ENCODE measurements at regions not wholly inside any gene's neighbourhood (a gene's known extent, or its start where the extent isn't known, plus 50 kb on each side); places are given as distances from the start of the nearest gene placed in this dataset.

DNA sequence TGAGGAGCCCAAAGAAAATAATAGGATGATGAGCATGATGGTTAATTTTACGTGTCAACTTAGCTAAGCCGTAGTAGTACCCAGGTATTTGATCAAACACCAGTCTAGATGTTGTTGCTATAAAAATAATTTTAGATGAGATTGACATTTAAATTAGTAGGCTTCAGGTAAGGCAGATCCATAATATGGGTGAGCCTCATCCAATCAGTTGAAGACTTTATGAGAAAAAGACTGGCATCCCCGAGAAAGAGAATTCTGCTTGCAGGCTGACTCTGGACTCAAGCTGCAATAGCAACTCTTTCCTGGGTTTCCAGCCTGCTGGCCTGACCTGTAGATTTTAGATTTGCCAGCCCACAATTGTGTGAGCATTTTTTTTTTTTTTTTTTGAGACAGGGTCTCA, 192.8 kb upstream of the LNX1 start:
- ATAC-seq (no peak), DNase-seq (ENCODE audit: low read depth, low spot score) (no peak)
- no peaks in the 10 kb centered on the region for H3K36me3 ChIP-seq (ENCODE audit: control insufficient read depth, insufficient read depth, low read length)
- intact Hi-C loops (cut with micrococcal nuclease; ENCODE audit: unreplicated experiment), result no loop called here
- ChIA-PET CTCF (no interaction called here), POLR2A (no interaction called here)
- no peaks in the 10 kb centered on the region for H3K4me1 ChIP-seq (ENCODE audit: control insufficient read depth, insufficient read depth, low read length)
- no TSS peak for BruUV-seq (replicated peaks)
- no peaks in the 10 kb centered on the region for H3K27me3 ChIP-seq (ENCODE audit: control insufficient read depth, insufficient read depth, low read length)
- no peaks in the 10 kb centered on the region for H3K9me3 ChIP-seq (ENCODE audit: control insufficient read depth, insufficient read depth, low read depth, low read length)
- no peak overlapping the region for H3K27ac ChIP-seq (ENCODE audit: low read length)
- in situ Hi-C loops (cut with HindIII; ENCODE audit: low pct_unique_long_range_greater_than_20kb, low sequenced_read_pairs), result no loop called here
- H3K4me3 ChIP-seq (ENCODE audit: low read depth in 2 of 2, low read length in 2 of 2), result no peak overlapping the region
- TF ChIP-seq, protein P1, sequence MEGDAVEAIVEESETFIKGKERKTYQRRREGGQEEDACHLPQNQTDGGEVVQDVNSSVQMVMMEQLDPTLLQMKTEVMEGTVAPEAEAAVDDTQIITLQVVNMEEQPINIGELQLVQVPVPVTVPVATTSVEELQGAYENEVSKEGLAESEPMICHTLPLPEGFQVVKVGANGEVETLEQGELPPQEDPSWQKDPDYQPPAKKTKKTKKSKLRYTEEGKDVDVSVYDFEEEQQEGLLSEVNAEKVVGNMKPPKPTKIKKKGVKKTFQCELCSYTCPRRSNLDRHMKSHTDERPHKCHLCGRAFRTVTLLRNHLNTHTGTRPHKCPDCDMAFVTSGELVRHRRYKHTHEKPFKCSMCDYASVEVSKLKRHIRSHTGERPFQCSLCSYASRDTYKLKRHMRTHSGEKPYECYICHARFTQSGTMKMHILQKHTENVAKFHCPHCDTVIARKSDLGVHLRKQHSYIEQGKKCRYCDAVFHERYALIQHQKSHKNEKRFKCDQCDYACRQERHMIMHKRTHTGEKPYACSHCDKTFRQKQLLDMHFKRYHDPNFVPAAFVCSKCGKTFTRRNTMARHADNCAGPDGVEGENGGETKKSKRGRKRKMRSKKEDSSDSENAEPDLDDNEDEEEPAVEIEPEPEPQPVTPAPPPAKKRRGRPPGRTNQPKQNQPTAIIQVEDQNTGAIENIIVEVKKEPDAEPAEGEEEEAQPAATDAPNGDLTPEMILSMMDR (IDR thresholded peaks at IDR 0.05), result no peak

DNA sequence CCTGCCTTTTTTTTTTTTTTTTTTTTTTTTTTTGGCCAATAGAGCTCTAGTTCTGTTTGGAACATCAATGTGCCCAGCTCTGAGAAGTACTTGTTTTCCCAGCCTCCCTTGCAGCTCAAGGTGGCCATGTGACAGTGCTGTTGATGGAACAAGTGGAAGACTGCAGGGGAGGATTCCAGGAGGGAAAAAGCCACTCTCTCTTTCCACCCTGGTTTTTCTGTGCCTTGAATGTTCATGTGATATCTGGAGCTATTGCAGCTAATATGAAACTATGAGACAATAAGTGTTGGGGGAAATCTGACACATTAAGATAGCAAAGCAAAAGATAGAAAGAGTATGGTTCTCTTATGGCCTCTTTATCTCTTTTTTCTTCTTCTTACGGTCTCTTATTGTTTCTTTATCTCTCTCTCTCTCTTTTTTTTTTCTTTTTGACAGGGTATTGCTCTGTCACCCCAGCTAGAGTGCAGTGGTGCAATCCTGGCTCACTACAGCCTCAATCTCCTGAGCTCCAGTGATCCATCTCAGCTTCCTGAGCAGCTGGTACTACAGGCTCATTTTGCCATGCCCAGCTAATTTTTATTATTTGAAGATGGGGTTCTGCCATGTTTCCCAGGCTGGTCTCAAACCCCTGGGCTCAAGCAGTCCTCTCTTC, 192.0 kb upstream of the LNX1 start:
- Histone ChIP-seq H3K4me1 (ENCODE audit: control insufficient read depth, insufficient read depth, low read length) (no peaks in the 10 kb centered on the region), H3K27me3 (ENCODE audit: control insufficient read depth, insufficient read depth, low read length) (no peaks in the 10 kb centered on the region), H3K4me3 (ENCODE audit: low read depth in 2 of 2, low read length in 2 of 2) (no peak overlapping the region), H3K9me3 (ENCODE audit: control insufficient read depth, insufficient read depth, low read depth, low read length) (no peaks in the 10 kb centered on the region), H3K36me3 (ENCODE audit: control insufficient read depth, insufficient read depth, low read length) (no peaks in the 10 kb centered on the region), H3K27ac (ENCODE audit: low read length) (no peak overlapping the region)
- TF ChIP-seq, protein P2, sequence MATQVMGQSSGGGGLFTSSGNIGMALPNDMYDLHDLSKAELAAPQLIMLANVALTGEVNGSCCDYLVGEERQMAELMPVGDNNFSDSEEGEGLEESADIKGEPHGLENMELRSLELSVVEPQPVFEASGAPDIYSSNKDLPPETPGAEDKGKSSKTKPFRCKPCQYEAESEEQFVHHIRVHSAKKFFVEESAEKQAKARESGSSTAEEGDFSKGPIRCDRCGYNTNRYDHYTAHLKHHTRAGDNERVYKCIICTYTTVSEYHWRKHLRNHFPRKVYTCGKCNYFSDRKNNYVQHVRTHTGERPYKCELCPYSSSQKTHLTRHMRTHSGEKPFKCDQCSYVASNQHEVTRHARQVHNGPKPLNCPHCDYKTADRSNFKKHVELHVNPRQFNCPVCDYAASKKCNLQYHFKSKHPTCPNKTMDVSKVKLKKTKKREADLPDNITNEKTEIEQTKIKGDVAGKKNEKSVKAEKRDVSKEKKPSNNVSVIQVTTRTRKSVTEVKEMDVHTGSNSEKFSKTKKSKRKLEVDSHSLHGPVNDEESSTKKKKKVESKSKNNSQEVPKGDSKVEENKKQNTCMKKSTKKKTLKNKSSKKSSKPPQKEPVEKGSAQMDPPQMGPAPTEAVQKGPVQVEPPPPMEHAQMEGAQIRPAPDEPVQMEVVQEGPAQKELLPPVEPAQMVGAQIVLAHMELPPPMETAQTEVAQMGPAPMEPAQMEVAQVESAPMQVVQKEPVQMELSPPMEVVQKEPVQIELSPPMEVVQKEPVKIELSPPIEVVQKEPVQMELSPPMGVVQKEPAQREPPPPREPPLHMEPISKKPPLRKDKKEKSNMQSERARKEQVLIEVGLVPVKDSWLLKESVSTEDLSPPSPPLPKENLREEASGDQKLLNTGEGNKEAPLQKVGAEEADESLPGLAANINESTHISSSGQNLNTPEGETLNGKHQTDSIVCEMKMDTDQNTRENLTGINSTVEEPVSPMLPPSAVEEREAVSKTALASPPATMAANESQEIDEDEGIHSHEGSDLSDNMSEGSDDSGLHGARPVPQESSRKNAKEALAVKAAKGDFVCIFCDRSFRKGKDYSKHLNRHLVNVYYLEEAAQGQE (IDR thresholded peaks at IDR 0.05; ENCODE audit: insufficient read depth in 1 of 2, low read depth in 2 of 2, low read length in 1 of 2), result no peak
- TF ChIP-seq TCF7L2 (IDR thresholded peaks at IDR 0.05; ENCODE audit: low read depth, low read length) (no peak), POLR2AphosphoS5 (IDR thresholded peaks at IDR 0.05; ENCODE audit: low read depth, low read length) (no peak), SIN3A (IDR thresholded peaks at IDR 0.05; ENCODE audit: borderline replicate concordance, insufficient read depth, low read depth, low read length) (no peak)
- TF ChIP-seq, protein P1 (IDR thresholded peaks at IDR 0.05), result no peak
- no peak for ATAC-seq
- DNase-seq (ENCODE audit: low read depth, low spot score), result no peak
- intact Hi-C loops (cut with micrococcal nuclease; ENCODE audit: unreplicated experiment), result no loop called here
- in situ Hi-C loops (cut with HindIII; ENCODE audit: low pct_unique_long_range_greater_than_20kb, low sequenced_read_pairs), result no loop called here
- ChIA-PET POLR2A (no interaction called here), CTCF (no interaction called here)
- BruUV-seq (replicated peaks), result no TSS peak

Measured in Panc1 (cell line).